GM12878 (cell line): ENCODE measurements at regions not wholly inside any gene's neighbourhood (a gene's known extent, or its start where the extent isn't known, plus 50 kb on each side); places are given as distances from the start of the nearest gene placed in this dataset.

ENCODE experiments used
- BCL11A ChIP-seq: IDR thresholded peaks from 2 replicates; pipeline ENCODE4 v1.6.1; 2011; ENCODE audit warnings: low read depth, low read length
- BMI1 ChIP-seq: fragments of 450-650 bp; IDR thresholded peaks from 2 replicates; pipeline ENCODE4 v1.6.1; 2016; ENCODE audit warnings: mild to moderate bottlenecking, moderate library complexity, borderline replicate concordance
- POLR2A ChIP-seq: IDR thresholded peaks from 2 replicates; pipeline ENCODE4 v1.6.1; 2011; ENCODE audit warnings: low read depth, mild to moderate bottlenecking, low read length
- RB1 ChIP-seq: fragments of 450-650 bp; formaldehyde crosslinking; IDR thresholded peaks from 2 replicates; pipeline ENCODE4 v1.6.1; 2017; ENCODE audit warnings: mild to moderate bottlenecking, borderline replicate concordance
- RELA ChIP-seq: fragments of 450-650 bp; IDR thresholded peaks from 2 replicates; pipeline ENCODE4 v1.8.0; 2014; ENCODE audit warnings: borderline replicate concordance; ENCODE audit not compliant: partially characterized antibody
- SMAD1 ChIP-seq: fragments of 450-650 bp; IDR thresholded peaks from 2 replicates; pipeline ENCODE4 v1.6.1; 2018; ENCODE audit warnings: mild to moderate bottlenecking, low read depth; ENCODE audit not compliant: partially characterized antibody
- SP1 ChIP-seq: IDR thresholded peaks from one replicate; pipeline ENCODE4 v1.6.1; 2011; ENCODE audit warnings: low read depth, low read length
- ZNF24 ChIP-seq: fragments of 450-650 bp; IDR thresholded peaks from 2 replicates; pipeline ENCODE4 v1.6.1; 2017; ENCODE audit warnings: antibody characterized with exemption, mild to moderate bottlenecking
- TF ChIP-seq, protein P1 (sequence below), 3 experiments: IDR thresholded peaks in 2 of 3; conservative IDR thresholded peaks in 1 of 3; 2 replicates each; pipeline ENCODE4 v1.5.1; 2011; ENCODE audit warnings: low read depth in 3 of 3, low read length in 3 of 3, mild to moderate bottlenecking in 3 of 3, control low read depth in 2 of 3, moderate library complexity in 2 of 3, inconsistent platforms in 1 of 3, mixed read lengths in 1 of 3; ENCODE audit not compliant: control insufficient read depth in 2 of 3, insufficient read depth in 1 of 3; ENCODE audit errors: extremely low read depth in 1 of 3

DNA sequence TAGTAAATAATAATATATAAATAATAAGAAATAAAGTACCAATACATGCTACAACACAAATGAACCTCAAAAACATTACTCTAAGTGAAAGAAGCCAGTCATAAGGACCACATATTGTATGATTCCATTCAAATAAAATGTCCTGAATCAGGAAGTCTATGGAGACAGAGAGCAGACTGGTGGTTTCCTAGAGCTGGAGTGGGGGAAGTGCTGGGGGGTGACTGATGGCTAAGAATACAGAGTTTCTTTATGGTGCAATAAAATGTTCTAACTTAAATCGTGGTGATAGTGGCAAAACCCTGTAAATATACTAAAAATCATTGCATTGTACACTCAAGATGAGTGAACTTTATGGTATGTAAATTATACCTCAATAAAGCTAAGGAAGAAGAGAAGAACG is 376.5 kb downstream of the BUD13 start:
- TF ChIP-seq, protein P1, sequence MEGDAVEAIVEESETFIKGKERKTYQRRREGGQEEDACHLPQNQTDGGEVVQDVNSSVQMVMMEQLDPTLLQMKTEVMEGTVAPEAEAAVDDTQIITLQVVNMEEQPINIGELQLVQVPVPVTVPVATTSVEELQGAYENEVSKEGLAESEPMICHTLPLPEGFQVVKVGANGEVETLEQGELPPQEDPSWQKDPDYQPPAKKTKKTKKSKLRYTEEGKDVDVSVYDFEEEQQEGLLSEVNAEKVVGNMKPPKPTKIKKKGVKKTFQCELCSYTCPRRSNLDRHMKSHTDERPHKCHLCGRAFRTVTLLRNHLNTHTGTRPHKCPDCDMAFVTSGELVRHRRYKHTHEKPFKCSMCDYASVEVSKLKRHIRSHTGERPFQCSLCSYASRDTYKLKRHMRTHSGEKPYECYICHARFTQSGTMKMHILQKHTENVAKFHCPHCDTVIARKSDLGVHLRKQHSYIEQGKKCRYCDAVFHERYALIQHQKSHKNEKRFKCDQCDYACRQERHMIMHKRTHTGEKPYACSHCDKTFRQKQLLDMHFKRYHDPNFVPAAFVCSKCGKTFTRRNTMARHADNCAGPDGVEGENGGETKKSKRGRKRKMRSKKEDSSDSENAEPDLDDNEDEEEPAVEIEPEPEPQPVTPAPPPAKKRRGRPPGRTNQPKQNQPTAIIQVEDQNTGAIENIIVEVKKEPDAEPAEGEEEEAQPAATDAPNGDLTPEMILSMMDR (IDR thresholded peaks at IDR 0.05 in 2 of 3, conservative IDR thresholded peaks at IDR 0.05 in 1 of 3; ENCODE audit: control insufficient read depth in 2 of 3, extremely low read depth in 1 of 3, insufficient read depth in 1 of 3, low read depth in 3 of 3, low read length in 3 of 3) = no peak
- TF ChIP-seq POLR2A (no peak), RB1 (no peak), RELA (no peak), SP1 (no peak), ZNF24 (no peak), BCL11A (no peak), BMI1 (no peak), SMAD1 (no peak)
